Thyroid gland (tissue), 4 donors: ENCODE measurements at regions not wholly inside any gene's neighbourhood (a gene's known extent, or its start where the extent isn't known, plus 50 kb on each side); places are given as distances from the start of the nearest gene placed in this dataset.

Experiments used
- DNase-seq, 2 donors: peaks; one replicate each; pipeline ENCODE4 v3.0.0-alpha.2; 2019
- H3K27ac ChIP-seq, 3 donors: fragments of 200-600 bp; sonication (generic); 1 replicate in 2 of 3; 2 replicates in 1 of 3; pipeline ENCODE4 v1.5.1; 2016 to 2019; ENCODE audit warnings: mild to moderate bottlenecking in 1 of 3, moderate library complexity in 1 of 3
- H3K27me3 ChIP-seq: fragments of 200-600 bp; sonication (generic); one replicate; pipeline ENCODE4 v1.5.1; 2019
- H3K36me3 ChIP-seq, 2 donors: fragments of 200-600 bp; sonication (generic); one replicate each; pipeline ENCODE4 v1.5.1; 2016 to 2019
- H3K4me1 ChIP-seq, 2 donors: fragments of 200-600 bp; sonication (generic); one replicate each; pipeline ENCODE4 v1.5.1; 2017 to 2019
- H3K4me3 ChIP-seq, 3 donors: fragments of 200-600 bp; sonication (generic); replicated peaks in 1 of 3; 1 replicate in 2 of 3; 2 replicates in 1 of 3; pipeline ENCODE4 v1.5.1; 2016; ENCODE audit warnings: mild to moderate bottlenecking in 1 of 3
- H3K9me3 ChIP-seq: fragments of 200-600 bp; sonication (generic); one replicate; pipeline ENCODE4 v1.5.1; 2017
- POLR2A ChIP-seq, 2 donors: fragments of 450-650 bp; IDR thresholded peaks; one replicate each; pipeline ENCODE4 v1.6.1; 2017; ENCODE audit warnings: antibody characterized with exemption in 2 of 2, mild to moderate bottlenecking in 2 of 2, moderate library complexity in 1 of 2
- WGBS, 2 donors: methylation state at CpG; one replicate each; pipeline ENCODE4 v1.1.5; 2017; 5-methylcytosine and 5-hydroxymethylcytosine counted together
- intact Hi-C: fragments of 100-400 bp; cut with DNase I; formaldehyde crosslinking; loops from one replicate; pipeline ENCODE4 v1.15.1; 2023
- TF ChIP-seq, protein P1 (sequence below), 6 experiments: fragments of 200-600 bp in 3 of 6; fragments of 450-650 bp in 3 of 6; sonication (generic) in 3 of 6; IDR thresholded peaks; one replicate each; pipeline ENCODE4 v1.5.1; 2016 to 2019; ENCODE audit warnings: antibody characterized with exemption in 6 of 6, mild to moderate bottlenecking in 2 of 6, inconsistent platforms in 1 of 6, moderate library complexity in 1 of 6

DNA sequence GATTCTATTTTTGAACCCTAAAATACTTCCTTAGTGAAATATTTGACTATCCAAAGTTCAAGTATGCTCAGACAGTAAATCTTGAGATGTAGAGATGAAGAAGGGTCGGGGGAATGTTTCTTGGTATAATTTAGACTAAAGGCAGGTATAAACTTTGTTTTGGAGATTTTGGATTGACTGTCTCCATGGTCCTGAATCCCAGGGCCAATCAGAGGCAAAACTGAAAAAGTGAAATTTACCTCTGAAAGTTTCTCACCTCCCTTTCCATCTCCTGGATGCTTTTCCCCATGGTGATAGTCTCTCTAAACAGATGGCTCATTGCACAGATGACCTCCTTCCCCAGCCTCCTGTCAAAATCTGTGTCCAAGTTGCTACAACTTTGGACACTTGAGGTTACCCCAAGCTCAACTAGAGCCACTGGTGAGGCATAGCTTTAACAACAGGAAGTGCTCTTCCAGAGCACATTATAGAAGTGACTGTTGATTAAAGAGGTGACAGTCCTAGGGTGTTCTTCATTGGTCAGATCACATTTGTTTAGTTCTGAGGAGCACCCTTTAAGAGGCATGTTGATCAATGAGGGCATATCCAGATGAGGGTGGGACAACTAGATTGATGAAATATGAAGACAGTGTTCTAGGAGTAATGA, 128.4 kb downstream of the AKAP11 start:
- H3K4me3 ChIP-seq: no peak overlapping the region
- TF ChIP-seq, protein P1, sequence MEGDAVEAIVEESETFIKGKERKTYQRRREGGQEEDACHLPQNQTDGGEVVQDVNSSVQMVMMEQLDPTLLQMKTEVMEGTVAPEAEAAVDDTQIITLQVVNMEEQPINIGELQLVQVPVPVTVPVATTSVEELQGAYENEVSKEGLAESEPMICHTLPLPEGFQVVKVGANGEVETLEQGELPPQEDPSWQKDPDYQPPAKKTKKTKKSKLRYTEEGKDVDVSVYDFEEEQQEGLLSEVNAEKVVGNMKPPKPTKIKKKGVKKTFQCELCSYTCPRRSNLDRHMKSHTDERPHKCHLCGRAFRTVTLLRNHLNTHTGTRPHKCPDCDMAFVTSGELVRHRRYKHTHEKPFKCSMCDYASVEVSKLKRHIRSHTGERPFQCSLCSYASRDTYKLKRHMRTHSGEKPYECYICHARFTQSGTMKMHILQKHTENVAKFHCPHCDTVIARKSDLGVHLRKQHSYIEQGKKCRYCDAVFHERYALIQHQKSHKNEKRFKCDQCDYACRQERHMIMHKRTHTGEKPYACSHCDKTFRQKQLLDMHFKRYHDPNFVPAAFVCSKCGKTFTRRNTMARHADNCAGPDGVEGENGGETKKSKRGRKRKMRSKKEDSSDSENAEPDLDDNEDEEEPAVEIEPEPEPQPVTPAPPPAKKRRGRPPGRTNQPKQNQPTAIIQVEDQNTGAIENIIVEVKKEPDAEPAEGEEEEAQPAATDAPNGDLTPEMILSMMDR (IDR thresholded peaks at IDR 0.05): no peak
- no peak for TF ChIP-seq POLR2A (IDR thresholded peaks at IDR 0.05)
- no peak overlapping the region for H3K27ac ChIP-seq
- intact Hi-C loops: no loop called here
- H3K9me3 ChIP-seq: no peaks in the 10 kb centered on the region
- no peaks in the 10 kb centered on the region for H3K4me1 ChIP-seq
- 86 to 93% methylated on average over 1 of the region's 1 CpG for WGBS, 2 donors
- H3K27me3 ChIP-seq: no peaks in the 10 kb centered on the region
- H3K36me3 ChIP-seq: no peaks in the 10 kb centered on the region
- DNase-seq: no peak

DNA sequence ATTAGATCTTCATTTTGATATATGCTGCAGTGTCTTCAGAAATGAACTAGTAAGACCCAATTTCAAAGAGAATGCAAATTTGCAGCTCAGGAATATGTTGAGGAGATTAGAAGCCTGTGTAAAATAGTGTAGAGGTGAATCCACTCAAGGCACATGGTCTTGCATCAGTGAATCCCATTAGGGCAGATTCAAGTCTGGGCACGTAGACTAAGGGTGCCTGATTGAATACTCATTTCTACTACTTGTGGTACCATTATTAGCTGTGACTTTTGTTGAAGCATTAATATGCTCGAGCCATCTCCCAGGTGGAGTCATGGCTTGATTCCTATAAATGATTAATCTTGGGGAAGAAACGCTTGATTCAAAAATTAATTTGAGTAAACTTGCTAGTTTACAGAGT, 129.4 kb downstream of the AKAP11 start:
- no peak overlapping the region for H3K27ac ChIP-seq
- no peaks in the 10 kb centered on the region for H3K36me3 ChIP-seq
- intact Hi-C loops: no loop called here
- 78 to 84% methylated on average over 3 of the region's 3 CpGs for WGBS, 2 donors
- no peaks in the 10 kb centered on the region for H3K27me3 ChIP-seq
- no peak for DNase-seq
- no peaks in the 10 kb centered on the region for H3K9me3 ChIP-seq
- TF ChIP-seq, protein P1 (IDR thresholded peaks at IDR 0.05): no peak
- no peak for TF ChIP-seq POLR2A (IDR thresholded peaks at IDR 0.05)
- no peak overlapping the region for H3K4me3 ChIP-seq
- no peaks in the 10 kb centered on the region for H3K4me1 ChIP-seq

DNA sequence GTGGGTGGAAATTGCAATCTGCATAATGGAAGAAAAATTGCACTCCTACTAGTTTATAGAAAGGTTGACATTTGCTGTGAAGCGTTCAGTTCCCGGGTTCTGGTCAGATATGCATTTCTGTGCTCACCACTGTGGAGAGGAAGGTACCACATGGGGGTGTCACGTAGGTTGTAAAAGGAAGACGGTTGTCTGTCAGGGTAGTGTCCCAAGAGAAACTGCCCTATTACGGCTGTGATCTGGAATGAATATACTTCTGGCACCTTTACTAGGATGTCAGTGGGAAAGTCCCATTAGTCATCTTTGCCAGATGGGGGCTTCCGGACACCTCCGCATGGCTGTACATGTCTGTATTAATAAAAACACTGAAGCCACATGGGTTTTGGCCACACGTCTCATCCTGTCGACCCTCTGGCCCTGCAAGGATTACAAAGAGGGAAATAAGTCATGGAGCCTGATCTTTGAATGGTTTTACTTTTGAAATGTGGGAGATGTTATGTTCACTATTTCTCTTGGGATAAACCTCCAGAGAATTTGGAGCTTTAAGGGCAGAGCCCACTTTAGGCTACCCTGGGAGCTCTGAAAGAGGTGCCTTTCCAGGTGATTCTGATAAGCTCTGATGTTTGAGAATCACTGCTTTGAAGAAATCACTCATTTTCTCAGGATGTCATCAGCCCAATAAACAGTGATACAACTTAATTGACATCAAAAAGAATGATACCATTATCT, 133.9 kb downstream of the AKAP11 start:
- Histone ChIP-seq H3K27ac (no peak overlapping the region), H3K9me3 (no peaks in the 10 kb centered on the region), H3K4me1 (no peaks in the 10 kb centered on the region), H3K27me3 (no peaks in the 10 kb centered on the region), H3K4me3 (no peak overlapping the region), H3K36me3 (no peaks in the 10 kb centered on the region)
- 51 to 76% methylated on average over 9 of the region's 9 CpGs for WGBS, 2 donors
- TF ChIP-seq, protein P1 (IDR thresholded peaks at IDR 0.05): no peak
- no peak for TF ChIP-seq POLR2A (IDR thresholded peaks at IDR 0.05)
- no peak for DNase-seq
- intact Hi-C loops: no loop called here

DNA sequence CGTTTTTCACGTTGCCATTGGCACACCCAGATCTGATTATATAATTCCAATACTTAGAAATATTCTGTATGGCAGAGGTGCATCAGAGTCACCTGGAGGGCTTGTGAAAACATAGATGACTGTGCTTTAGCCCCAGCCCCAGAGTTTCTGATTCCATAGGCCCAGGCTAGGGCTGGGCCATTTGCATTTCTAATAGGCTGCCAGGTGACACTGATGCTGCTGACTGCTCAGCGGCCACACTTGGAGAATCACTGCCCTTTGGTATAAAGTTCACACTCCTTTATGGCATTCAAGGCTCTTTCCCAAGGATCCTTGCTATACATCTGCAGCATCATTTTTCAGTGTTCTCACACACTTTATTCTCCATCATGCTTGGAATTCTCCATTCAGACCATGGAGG, 137.1 kb downstream of the AKAP11 start:
- DNase-seq: no peak
- Histone ChIP-seq H3K27ac (no peak overlapping the region), H3K36me3 (no peaks in the 10 kb centered on the region), H3K9me3 (no peaks in the 10 kb centered on the region), H3K4me3 (no peak overlapping the region), H3K27me3 (no peaks in the 10 kb centered on the region), H3K4me1 (no peaks in the 10 kb centered on the region)
- WGBS, 2 donors: 87 to 90% methylated on average over 3 of the region's 3 CpGs
- no peak for TF ChIP-seq POLR2A (IDR thresholded peaks at IDR 0.05)
- TF ChIP-seq, protein P1 (IDR thresholded peaks at IDR 0.05): no peak
- intact Hi-C loops: no loop called here

DNA sequence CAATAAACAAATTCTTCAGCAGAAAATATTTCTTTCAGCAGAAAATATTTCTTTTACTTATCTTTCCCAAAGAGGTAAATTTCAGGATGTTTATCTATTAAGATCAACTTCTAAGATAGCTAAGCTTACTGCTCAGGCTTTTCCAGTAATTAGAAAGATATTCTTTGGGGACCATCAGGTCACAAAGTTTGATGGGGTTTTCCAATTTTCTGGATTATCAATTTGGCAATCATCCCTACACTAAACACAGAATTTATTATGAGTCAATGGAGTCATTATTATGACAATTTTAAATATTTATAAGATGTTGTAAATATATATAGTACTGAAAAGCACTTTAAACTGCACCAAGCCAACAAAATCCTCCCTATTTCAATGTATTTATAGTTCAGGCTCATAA, 137.6 kb downstream of the AKAP11 start:
- intact Hi-C loops: no loop called here
- no peak overlapping the region for H3K27ac ChIP-seq
- no peak for TF ChIP-seq POLR2A (IDR thresholded peaks at IDR 0.05)
- TF ChIP-seq, protein P1 (IDR thresholded peaks at IDR 0.05): no peak
- no peaks in the 10 kb centered on the region for H3K4me1 ChIP-seq
- DNase-seq: no peak
- H3K27me3 ChIP-seq: no peaks in the 10 kb centered on the region
- no peaks in the 10 kb centered on the region for H3K9me3 ChIP-seq
- H3K36me3 ChIP-seq: no peaks in the 10 kb centered on the region
- H3K4me3 ChIP-seq: no peak overlapping the region
